Right atrium auricular region (tissue), 2 donors: ENCODE measurements at regions not wholly inside any gene's neighbourhood (a gene's known extent, or its start where the extent isn't known, plus 50 kb on each side); places are given as distances from the start of the nearest gene placed in this dataset.

ENCODE experiments used
- DNase-seq: peaks from one replicate; pipeline ENCODE4 v3.0.0-alpha.2; 2019; ENCODE audit warnings: low spot score
- H3K27ac ChIP-seq, 2 donors: fragments of 200-600 bp; sonication (generic); 1 replicate in 1 of 2; 2 replicates in 1 of 2; pipeline ENCODE4 v1.5.1; 2016 to 2019
- H3K27me3 ChIP-seq, 2 donors: fragments of 200-600 bp; sonication (generic); one replicate each; pipeline versions ENCODE4 v1.5.1 to v1.6.0; 2017 to 2019
- H3K36me3 ChIP-seq: fragments of 200-600 bp; sonication (generic); one replicate; pipeline ENCODE4 v1.5.1; 2016
- H3K4me1 ChIP-seq, 2 donors: fragments of 200-600 bp; sonication (generic); one replicate each; pipeline versions ENCODE4 v1.5.1 to v1.6.0; 2017 to 2019
- H3K4me3 ChIP-seq, 2 donors: fragments of 200-600 bp; sonication (generic); 1 replicate in 1 of 2; 2 replicates in 1 of 2; pipeline ENCODE4 v1.5.1; 2017 to 2019; ENCODE audit warnings: mild to moderate bottlenecking in 1 of 2, moderate library complexity in 1 of 2
- H3K9me3 ChIP-seq, 2 donors: fragments of 200-600 bp; sonication (generic); one replicate each; pipeline ENCODE4 v1.5.1; 2019
- TF ChIP-seq, protein P1 (sequence below), 2 donors: fragments of 200-600 bp; sonication (generic); IDR thresholded peaks; one replicate each; pipeline ENCODE4 v1.5.1; 2019; ENCODE audit warnings: antibody characterized with exemption in 2 of 2

- Histone ChIP-seq H3K4me3 (no peak overlapping the region), H3K9me3 (no peaks in the 10 kb centered on the region), H3K27me3 (no peaks in the 10 kb centered on the region), H3K27ac (no peak overlapping the region), H3K36me3 (no peaks in the 10 kb centered on the region), H3K4me1 (no peaks in the 10 kb centered on the region)
- TF ChIP-seq, protein P1, sequence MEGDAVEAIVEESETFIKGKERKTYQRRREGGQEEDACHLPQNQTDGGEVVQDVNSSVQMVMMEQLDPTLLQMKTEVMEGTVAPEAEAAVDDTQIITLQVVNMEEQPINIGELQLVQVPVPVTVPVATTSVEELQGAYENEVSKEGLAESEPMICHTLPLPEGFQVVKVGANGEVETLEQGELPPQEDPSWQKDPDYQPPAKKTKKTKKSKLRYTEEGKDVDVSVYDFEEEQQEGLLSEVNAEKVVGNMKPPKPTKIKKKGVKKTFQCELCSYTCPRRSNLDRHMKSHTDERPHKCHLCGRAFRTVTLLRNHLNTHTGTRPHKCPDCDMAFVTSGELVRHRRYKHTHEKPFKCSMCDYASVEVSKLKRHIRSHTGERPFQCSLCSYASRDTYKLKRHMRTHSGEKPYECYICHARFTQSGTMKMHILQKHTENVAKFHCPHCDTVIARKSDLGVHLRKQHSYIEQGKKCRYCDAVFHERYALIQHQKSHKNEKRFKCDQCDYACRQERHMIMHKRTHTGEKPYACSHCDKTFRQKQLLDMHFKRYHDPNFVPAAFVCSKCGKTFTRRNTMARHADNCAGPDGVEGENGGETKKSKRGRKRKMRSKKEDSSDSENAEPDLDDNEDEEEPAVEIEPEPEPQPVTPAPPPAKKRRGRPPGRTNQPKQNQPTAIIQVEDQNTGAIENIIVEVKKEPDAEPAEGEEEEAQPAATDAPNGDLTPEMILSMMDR (IDR thresholded peaks at IDR 0.05) = no peak
- DNase-seq = no peak
These were observed 1049.2 kb downstream of the AACS start for GRCh38 chr12:126114441-126114840.

DNA sequence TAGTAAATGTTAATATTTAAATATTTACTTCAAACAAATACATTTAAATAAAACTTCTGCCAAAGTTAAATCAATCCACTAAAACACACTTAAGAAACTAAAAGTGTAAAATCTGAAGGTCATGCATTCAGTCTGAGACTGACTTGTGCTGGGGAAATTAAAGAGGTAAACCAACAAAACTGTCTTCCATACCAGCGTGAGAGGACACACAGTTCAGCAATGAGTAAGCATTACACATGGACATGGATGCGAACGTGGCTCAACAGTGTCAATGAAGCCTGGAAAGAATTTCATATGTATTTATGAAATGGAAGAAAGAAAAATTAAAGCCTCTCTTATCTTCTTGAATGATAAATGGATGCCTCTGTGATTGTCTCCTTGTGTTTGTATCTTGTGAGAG, 1052.3 kb downstream of the AACS start:
- H3K27me3 ChIP-seq = no peaks in the 10 kb centered on the region
- no peak for DNase-seq
- H3K4me1 ChIP-seq = no peaks in the 10 kb centered on the region
- H3K9me3 ChIP-seq = no peaks in the 10 kb centered on the region
- H3K4me3 ChIP-seq = no peak overlapping the region
- no peak overlapping the region for H3K27ac ChIP-seq
- no peaks in the 10 kb centered on the region for H3K36me3 ChIP-seq
- TF ChIP-seq, protein P1 (IDR thresholded peaks at IDR 0.05) = no peak

- H3K27me3 ChIP-seq = no peaks in the 10 kb centered on the region
- TF ChIP-seq, protein P1 (IDR thresholded peaks at IDR 0.05) = no peak
- no peak overlapping the region for H3K4me3 ChIP-seq
- H3K27ac ChIP-seq = no peak overlapping the region
- H3K36me3 ChIP-seq = no peaks in the 10 kb centered on the region
- H3K9me3 ChIP-seq = peaks cover 0 to 35% of the 10 kb centered on the region in 2 donors
- no peaks in the 10 kb centered on the region for H3K4me1 ChIP-seq
- no peak for DNase-seq
These were observed 1074.1 kb downstream of the AACS start for GRCh38 chr12:126139355-126139754.

DNA sequence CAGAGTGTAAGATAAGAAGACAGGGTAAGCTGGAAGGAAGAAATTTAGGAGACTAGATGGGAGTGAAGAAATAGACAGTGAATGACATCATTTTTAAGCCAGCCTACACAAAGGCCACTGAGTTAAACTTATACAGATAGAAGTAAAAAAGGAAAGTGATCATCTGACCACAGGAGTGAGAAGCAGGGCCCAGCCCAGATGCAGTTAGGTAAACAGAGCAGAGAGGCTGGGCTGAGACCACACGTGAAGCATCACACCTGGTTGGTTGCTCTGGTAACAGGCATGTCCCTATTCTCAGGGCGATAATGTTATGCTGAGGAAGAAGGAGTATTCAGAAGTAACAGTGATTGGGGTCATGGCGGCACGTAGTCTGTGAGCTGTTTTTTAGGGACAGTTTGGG, 1079.4 kb downstream of the AACS start:
- TF ChIP-seq, protein P1 (IDR thresholded peaks at IDR 0.05) = no peak
- DNase-seq = no peak
- H3K27ac ChIP-seq = no peak overlapping the region
- no peak overlapping the region for H3K4me3 ChIP-seq
- H3K36me3 ChIP-seq = no peaks in the 10 kb centered on the region
- peaks cover 0 to 3% of the 10 kb centered on the region in 2 donors for H3K9me3 ChIP-seq
- H3K27me3 ChIP-seq = no peaks in the 10 kb centered on the region
- H3K4me1 ChIP-seq = no peaks in the 10 kb centered on the region

- TF ChIP-seq, protein P1 (IDR thresholded peaks at IDR 0.05) = no peak
- H3K27ac ChIP-seq = no peak overlapping the region
- H3K9me3 ChIP-seq = no peaks in the 10 kb centered on the region
- H3K27me3 ChIP-seq = no peaks in the 10 kb centered on the region
- DNase-seq = no peak
- H3K4me1 ChIP-seq = no peaks in the 10 kb centered on the region
- no peaks in the 10 kb centered on the region for H3K36me3 ChIP-seq
- no peak overlapping the region for H3K4me3 ChIP-seq
These were observed 1082.1 kb downstream of the AACS start for GRCh38 chr12:126147321-126147720.

DNA sequence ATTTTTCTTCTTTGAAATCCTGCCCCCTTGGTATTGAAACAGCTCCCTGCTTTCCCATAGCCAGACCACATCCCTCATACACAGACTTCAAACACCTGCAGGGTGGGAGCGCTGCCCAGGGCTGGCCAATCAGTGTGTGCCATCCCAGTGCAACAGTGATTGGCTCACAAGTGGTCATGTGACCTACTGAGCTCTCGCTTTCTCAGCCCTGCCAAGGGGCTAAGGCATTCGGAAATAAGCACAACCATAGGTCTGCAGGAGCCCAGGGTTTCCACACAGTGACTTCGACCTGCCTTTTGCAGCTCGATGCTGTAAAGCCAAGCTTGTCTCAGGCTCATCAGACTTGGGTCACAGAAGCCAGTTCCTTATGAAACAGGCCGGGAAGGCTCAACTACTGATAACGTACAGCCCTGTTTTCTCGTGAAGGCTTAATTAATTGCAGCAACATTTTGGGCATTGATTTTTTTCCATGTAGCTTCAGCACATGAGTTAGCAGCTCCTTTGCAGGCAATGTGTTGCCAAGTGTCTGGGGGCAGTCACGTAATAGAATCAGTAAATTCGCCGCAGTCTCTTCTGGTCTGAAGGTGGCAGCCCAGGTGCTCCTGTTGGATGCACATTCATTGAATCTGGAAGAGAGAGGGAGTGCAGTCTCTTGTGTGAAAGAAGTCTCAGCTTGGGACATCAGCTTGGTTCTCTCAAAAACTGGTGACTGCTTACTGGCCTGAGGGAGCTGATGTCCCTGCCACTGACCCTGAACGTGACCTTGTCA, 1091.8 kb downstream of the AACS start:
- Histone ChIP-seq H3K27ac (no peak overlapping the region), H3K27me3 (no peaks in the 10 kb centered on the region), H3K4me1 (no peaks in the 10 kb centered on the region), H3K9me3 (no peaks in the 10 kb centered on the region), H3K4me3 (no peak overlapping the region), H3K36me3 (no peaks in the 10 kb centered on the region)
- no peak for DNase-seq
- TF ChIP-seq, protein P1 (IDR thresholded peaks at IDR 0.05) = no peak
